H1 (cell line): ENCODE measurements at regions not wholly inside any gene's neighbourhood (a gene's known extent, or its start where the extent isn't known, plus 50 kb on each side); places are given as distances from the start of the nearest gene placed in this dataset.

Experiments used
- CTCF ChIA-PET: fragments of 300-600 bp; sonication (Branson Sonifier 250); formaldehyde crosslinking; loops from one replicate; lab custom pipeline; 2021; ENCODE audit not compliant: partially characterized antibody; lab: Charles Lee
- POLR2A ChIA-PET: fragments of 300-600 bp; sonication (Branson Sonifier 250); formaldehyde crosslinking; loops from one replicate; lab custom pipeline; 2021; ENCODE audit warnings: inconsistent platforms; ENCODE audit not compliant: partially characterized antibody; lab: Charles Lee
- DNase-seq, 2 experiments: peaks; one replicate each; pipeline versions ENCODE4 v3.0.0 to v3.0.0-alpha.2; 2010 to 2022; ENCODE audit warnings: low spot score in 2 of 2, low read depth in 1 of 2, mixed read lengths in 1 of 2
- FAIRE-seq: peaks from 2 replicates; lab custom pipeline; 2011; peaks lifted over from hg19 to GRCh38; lab: Jason Lieb, UNC
- H2AFZ ChIP-seq: 2 replicates; pipeline ENCODE4 v1.8.1; 2012; ENCODE audit warnings: low read length, inconsistent platforms
- H2AK5ac ChIP-seq: 2 replicates; pipeline ENCODE4 v1.6.1; 2013; ENCODE audit warnings: low read depth, low read length
- H2BK120ac ChIP-seq: replicated peaks from 2 replicates; pipeline ENCODE3; 2013; ENCODE audit warnings: low read depth, low read length, inconsistent platforms
- H2BK12ac ChIP-seq: 2 replicates; pipeline ENCODE4 v1.6.1; 2013; ENCODE audit warnings: low read depth, low read length
- H2BK15ac ChIP-seq: 2 replicates; pipeline ENCODE4 v1.6.1; 2013; ENCODE audit warnings: low read length
- H2BK20ac ChIP-seq: 2 replicates; pipeline ENCODE4 v1.6.1; 2013; ENCODE audit warnings: low read length
- H2BK5ac ChIP-seq: 2 replicates; pipeline ENCODE4 v1.6.1; 2013; ENCODE audit warnings: low read depth, low read length
- H3K14ac ChIP-seq: 2 replicates; pipeline ENCODE4 v1.6.1; 2013; ENCODE audit warnings: inconsistent platforms; ENCODE audit not compliant: insufficient read length
- H3K18ac ChIP-seq: 2 replicates; pipeline ENCODE4 v1.6.1; 2013; ENCODE audit warnings: low read length; ENCODE audit errors: extremely low read depth
- H3K23ac ChIP-seq: 2 replicates; pipeline ENCODE4 v1.6.1; 2013; ENCODE audit warnings: inconsistent platforms; ENCODE audit not compliant: insufficient read length
- H3K23me2 ChIP-seq: 2 replicates; pipeline ENCODE4 v1.6.1; 2013; ENCODE audit warnings: low read depth, low read length
- H3K27ac ChIP-seq: 2 replicates; pipeline ENCODE4 v1.6.1; 2011; ENCODE audit warnings: low read depth, low read length, inconsistent platforms
- H3K27me3 ChIP-seq, 4 experiments: replicated peaks in 1 of 4; 1 replicate in 1 of 4; 2 replicates in 3 of 4; pipeline versions ENCODE4 v1.6.1 to v1.8.1; 2011 to 2013; ENCODE audit warnings: low read length in 3 of 4, mild to moderate bottlenecking in 3 of 4, inconsistent platforms in 2 of 4, mixed read lengths in 2 of 4, moderate library complexity in 1 of 4; ENCODE audit not compliant: control insufficient read depth in 3 of 4, insufficient read depth in 3 of 4; ENCODE audit errors: extremely low read depth in 1 of 4
- H3K36me3 ChIP-seq, 4 experiments: 2 replicates each; pipeline versions ENCODE4 v1.6.1 to v1.8.1; 2011 to 2013; ENCODE audit warnings: mild to moderate bottlenecking in 4 of 4, low read length in 3 of 4, moderate library complexity in 2 of 4, control low read depth in 1 of 4, inconsistent platforms in 1 of 4; ENCODE audit not compliant: insufficient read depth in 4 of 4, control insufficient read depth in 2 of 4
- H3K4ac ChIP-seq: replicated peaks from 2 replicates; pipeline ENCODE3; 2013; ENCODE audit warnings: low read length, low read depth, mixed read lengths, inconsistent platforms; ENCODE audit not compliant: insufficient read length
- H3K4me1 ChIP-seq, 4 experiments: replicated peaks in 1 of 4; 1 replicate in 1 of 4; 2 replicates in 3 of 4; pipeline versions ENCODE4 v1.6.1 to v1.8.1; 2011 to 2013; ENCODE audit warnings: low read length in 3 of 4, inconsistent platforms in 2 of 4, mixed read lengths in 1 of 4; ENCODE audit not compliant: insufficient read depth in 4 of 4, control insufficient read depth in 3 of 4
- H3K4me2 ChIP-seq, 2 experiments: 2 replicates each; pipeline versions ENCODE4 v1.6.1 to v1.8.1; 2011 to 2013; ENCODE audit warnings: low read depth in 2 of 2, low read length in 2 of 2, control low read depth in 1 of 2, inconsistent platforms in 1 of 2, mild to moderate bottlenecking in 1 of 2; ENCODE audit not compliant: insufficient read depth in 1 of 2
- H3K4me3 ChIP-seq, 4 experiments: fragments of 200-600, 300-600 bp in 1 of 4; sonication (generic), shearing (Covaris generic), sonication (Bioruptor Twin) in 1 of 4; 2 replicates each; pipeline versions ENCODE4 v1.5.1 to v1.8.1; 2011 to 2016; ENCODE audit warnings: low read length in 4 of 4, low read depth in 3 of 4, control low read depth in 2 of 4, inconsistent platforms in 2 of 4, mild to moderate bottlenecking in 2 of 4, mixed read lengths in 1 of 4, moderate library complexity in 1 of 4; ENCODE audit not compliant: insufficient read depth in 2 of 4; ENCODE audit errors: extremely low read depth in 1 of 4
- H3K56ac ChIP-seq: replicated peaks from 2 replicates; pipeline ENCODE3; 2013; ENCODE audit warnings: low read depth, mild to moderate bottlenecking, mixed read lengths, low read length, inconsistent platforms; ENCODE audit not compliant: insufficient read length
- H3K79me1 ChIP-seq: 2 replicates; pipeline ENCODE4 v1.6.1; 2013; ENCODE audit warnings: low read depth, low read length, control low read depth
- H3K79me2 ChIP-seq, 2 experiments: 2 replicates each; pipeline versions ENCODE4 v1.6.1 to v1.8.1; 2012 to 2013; ENCODE audit warnings: low read length in 2 of 2, mild to moderate bottlenecking in 2 of 2, inconsistent platforms in 1 of 2; ENCODE audit not compliant: insufficient read depth in 2 of 2, control insufficient read depth in 1 of 2
- H3K9ac ChIP-seq, 4 experiments: replicated peaks in 1 of 4; 1 replicate in 1 of 4; 2 replicates in 3 of 4; pipeline versions ENCODE4 v1.6.1 to v1.8.1; 2011 to 2013; ENCODE audit warnings: low read depth in 3 of 4, low read length in 3 of 4, control low read depth in 2 of 4, mild to moderate bottlenecking in 2 of 4, moderate library complexity in 2 of 4, inconsistent platforms in 1 of 4; ENCODE audit errors: extremely low read depth in 1 of 4
- H3K9me3 ChIP-seq, 2 experiments: 2 replicates each; pipeline versions ENCODE4 v1.6.1 to v1.8.1; 2012 to 2013; ENCODE audit warnings: mild to moderate bottlenecking in 2 of 2, moderate library complexity in 2 of 2, control low read depth in 1 of 2, inconsistent platforms in 1 of 2, low read depth in 1 of 2, low read length in 1 of 2, mixed read lengths in 1 of 2; ENCODE audit not compliant: insufficient read depth in 2 of 2
- H4K20me1 ChIP-seq, 2 experiments: replicated peaks in 1 of 2; 2 replicates each; pipeline versions ENCODE3 to v1.8.1; 2011 to 2013; ENCODE audit warnings: inconsistent platforms in 2 of 2, low read length in 2 of 2, mild to moderate bottlenecking in 1 of 2; ENCODE audit not compliant: insufficient read depth in 2 of 2, control insufficient read depth in 1 of 2
- H4K5ac ChIP-seq: 2 replicates; pipeline ENCODE4 v1.6.1; 2013; ENCODE audit warnings: low read length, low read depth, mixed read lengths, inconsistent platforms; ENCODE audit not compliant: insufficient read length
- H4K8ac ChIP-seq: 2 replicates; pipeline ENCODE4 v1.8.0; 2013; ENCODE audit warnings: mild to moderate bottlenecking, moderate library complexity, low read length, inconsistent platforms; ENCODE audit not compliant: insufficient read depth; ENCODE audit errors: extremely low read depth
- H4K91ac ChIP-seq: replicated peaks from 2 replicates; pipeline ENCODE3; 2013; ENCODE audit warnings: low read length, mixed read lengths, inconsistent platforms; ENCODE audit not compliant: insufficient read length
- ATF2 ChIP-seq: IDR thresholded peaks from 2 replicates; pipeline ENCODE4 v1.6.1; 2012; ENCODE audit warnings: low read length, inconsistent platforms
- CHD2 ChIP-seq: IDR thresholded peaks from 2 replicates; pipeline ENCODE4 v1.6.1; 2012; ENCODE audit warnings: low read length, improper control_type of control experiment
- CREB1 ChIP-seq: IDR thresholded peaks from 2 replicates; pipeline ENCODE4 v1.6.1; 2012; ENCODE audit warnings: inconsistent platforms
- FOSL1 ChIP-seq: IDR thresholded peaks from 2 replicates; pipeline ENCODE4 v1.6.1; 2011; ENCODE audit warnings: mild to moderate bottlenecking, low read depth, low read length, moderate library complexity; ENCODE audit not compliant: insufficient read depth
- MAX ChIP-seq: IDR thresholded peaks from 2 replicates; pipeline ENCODE4 v1.6.1; 2012; ENCODE audit warnings: inconsistent platforms
- TEAD4 ChIP-seq: IDR thresholded peaks from 2 replicates; pipeline ENCODE4 v1.6.1; 2012; ENCODE audit warnings: low read depth, low read length, inconsistent platforms, mixed read lengths
- WGBS, 2 experiments: shearing (Covaris generic) in 1 of 2; methylation state at CpG; one replicate each; pipeline versions ENCODE4 v1.1.6 to v1.1.7; 2013 to 2015; ENCODE audit warnings: low lambda C conversion rate in 2 of 2, mixed read lengths in 2 of 2, inconsistent platforms in 1 of 2, low coverage in 1 of 2, missing lambda C conversion rate in 1 of 2; ENCODE audit not compliant: insufficient replicate concordance in 2 of 2, insufficient coverage in 1 of 2, insufficient read length in 1 of 2; ENCODE audit errors: extremely low coverage in 1 of 2, missing lambda C conversion rate in 1 of 2; 5-methylcytosine and 5-hydroxymethylcytosine counted together

- ChIA-PET CTCF (interaction anchor here (1.0 to 2.0 kb wide), 2 partner anchors 10 to 34 kb away, joined by 3 to 15 read pairs; no protein-coding TSS in a partner anchor), POLR2A (no interaction called here)
- Histone ChIP-seq H2BK20ac (no peak overlapping the region), H3K27ac (no peak overlapping the region), H3K9me3 (no peaks in the 10 kb centered on the region), H3K56ac (no peak overlapping the region), H3K27me3 (no peaks in the 10 kb centered on the region), H3K23ac (no peak overlapping the region), H2AFZ (no peak overlapping the region), H2BK5ac (no peak overlapping the region), H3K4me2 (no peak overlapping the region), H3K79me2 (no peaks in the 10 kb centered on the region), H3K14ac (no peak overlapping the region), H3K9ac (no peak overlapping the region), H2BK12ac (no peak overlapping the region), H4K91ac (no peak overlapping the region), H3K4ac (no peak overlapping the region), H3K79me1 (no peaks in the 10 kb centered on the region), H2AK5ac (no peak overlapping the region), H3K18ac (no peak overlapping the region), H2BK15ac (no peak overlapping the region), H4K8ac (no peak overlapping the region), H4K5ac (no peak overlapping the region), H3K4me3 (no peak overlapping the region), H3K23me2 (no peaks in the 10 kb centered on the region), H2BK120ac (no peak overlapping the region), H3K36me3 (no peaks in the 10 kb centered on the region; a peak in 2 of 8 replicates), H3K4me1 (no peaks in the 10 kb centered on the region), H4K20me1 (no peaks in the 10 kb centered on the region)
- 94% methylated on average over 4 of the region's 4 CpGs; no CpG with 5 or more reads in 1 of the 2 experiments for WGBS, 2 experiments
- TF ChIP-seq ATF2 (no peak), FOSL1 (no peak), CREB1 (no peak), TEAD4 (no peak), CHD2 (no peak), MAX (no peak)
- DNase-seq (no peak), FAIRE-seq (no peak)
Observed at GRCh38 chr16:7278636-7279035, 54.0 kb upstream of the RBFOX1 start.
